Activated CD4-positive, alpha-beta T cell treated with anti-CD3 and anti-CD28 coated beads, Interleukin-2, amount 10 ng/mL, durations not matched to agents 7 days and 5 days (primary cell): ENCODE measurements at regions not wholly inside any gene's neighbourhood (a gene's known extent, or its start where the extent isn't known, plus 50 kb on each side); places are given as distances from the start of the nearest gene placed in this dataset.

Experiments used
- CTCF ChIA-PET: fragments of 350-600 bp; sonication (Branson Sonifier 250); formaldehyde crosslinking; loops from one replicate; lab custom pipeline; 2021; ENCODE audit warnings: antibody characterized with exemption; lab: Charles Lee
- POLR2A ChIA-PET: fragments of 350-600 bp; sonication (Branson Sonifier 250); formaldehyde crosslinking; loops from one replicate; lab custom pipeline; 2021; ENCODE audit warnings: antibody characterized with exemption; lab: Charles Lee
- DNase-seq: peaks from one replicate; pipeline ENCODE4 v3.0.0-alpha.2; 2020
- H3K27ac Mint-ChIP-seq: one replicate; pipeline ENCODE4 v1.8.0; 2021; ENCODE audit warnings: mild to moderate bottlenecking, moderate library complexity, mixed read lengths
- H3K27me3 Mint-ChIP-seq: one replicate; pipeline ENCODE4 v1.8.0; 2021; ENCODE audit warnings: mixed read lengths
- H3K36me3 Mint-ChIP-seq: one replicate; pipeline ENCODE4 v1.8.0; 2021; ENCODE audit warnings: low read depth, mixed read lengths
- H3K4me1 Mint-ChIP-seq: one replicate; pipeline ENCODE4 v1.8.0; 2021; ENCODE audit warnings: mixed read lengths
- H3K4me3 Mint-ChIP-seq: one replicate; pipeline ENCODE4 v1.8.0; 2021; ENCODE audit warnings: mild to moderate bottlenecking, moderate library complexity, mixed read lengths
- H3K9me3 Mint-ChIP-seq: one replicate; pipeline ENCODE4 v1.8.0; 2021; ENCODE audit warnings: mixed read lengths

GRCh38 chr7:63931057-63931600 is 67.5 kb upstream of the ZNF722 start:
- CTCF ChIA-PET = no interaction called here
- no peaks in the 10 kb centered on the region for H3K27me3 Mint-ChIP-seq

GRCh38 chr7:63931985-63932577 is 66.6 kb upstream of the ZNF722 start:
- DNase-seq = no peak
- H3K27me3 Mint-ChIP-seq = no peaks in the 10 kb centered on the region
- H3K27ac Mint-ChIP-seq = no peak overlapping the region
- no peak overlapping the region for H3K4me3 Mint-ChIP-seq
- H3K9me3 Mint-ChIP-seq = peaks cover 14% of the 10 kb centered on the region
- CTCF ChIA-PET = no interaction called here
- no peaks in the 10 kb centered on the region for H3K4me1 Mint-ChIP-seq
- POLR2A ChIA-PET = no interaction called here
- H3K36me3 Mint-ChIP-seq = peaks cover 1% of the 10 kb centered on the region

More at GRCh38 chr7:63931057-63931600, 67.5 kb upstream of the ZNF722 start:
- Mint-ChIP-seq H3K4me3 (no peak overlapping the region), H3K36me3 (peaks cover 5% of the 10 kb centered on the region), H3K4me1 (peaks cover 7% of the 10 kb centered on the region), H3K27ac (no peak overlapping the region), H3K9me3 (peaks cover 14% of the 10 kb centered on the region)
- POLR2A ChIA-PET = no interaction called here
- no peak for DNase-seq
